ENCODE measurements at regions not wholly inside any gene's neighbourhood (a gene's known extent, or its start where the extent isn't known, plus 50 kb on each side); places are given as distances from the start of the nearest gene placed in this dataset.

GRCh38 chr2:43023791-43024514 lies 202.5 kb downstream of the ZFP36L2 start:
- DNase-seq: no peak

- no peak for DNase-seq
These were observed 203.5 kb downstream of the ZFP36L2 start for GRCh38 chr2:43022896-43023295.

- DNase-seq: peak in 50 of 56 donors; percentile 22 to 86 (median 64)
These were observed 204.5 kb downstream of the ZFP36L2 start for GRCh38 chr2:43021791-43022509.

- DNase-seq: no peak
These were observed 205.3 kb downstream of the ZFP36L2 start for GRCh38 chr2:43020990-43021669.

GRCh38 chr2:43020296-43020695 lies 206.1 kb downstream of the ZFP36L2 start:
- DNase-seq: no peak

- no peak for DNase-seq
These were observed 206.7 kb downstream of the ZFP36L2 start for GRCh38 chr2:43019536-43020183.

- no peak for DNase-seq
These were observed 207.4 kb downstream of the ZFP36L2 start for GRCh38 chr2:43019025-43019367.

GRCh38 chr2:43018179-43019024 lies 208.0 kb downstream of the ZFP36L2 start:
- DNase-seq: peak in 9 of 56 donors; percentile 16 to 49 (median 30)

- DNase-seq: no peak
These were observed 212.5 kb downstream of the ZFP36L2 start for GRCh38 chr2:43013821-43014345.

- DNase-seq: no peak
These were observed 213.4 kb downstream of the ZFP36L2 start for GRCh38 chr2:43012966-43013365.

GRCh38 chr2:43011158-43011491 lies 215.3 kb downstream of the ZFP36L2 start:
- no peak for DNase-seq

GRCh38 chr2:43010438-43011157 lies 215.8 kb downstream of the ZFP36L2 start:
- no peak for DNase-seq

GRCh38 chr2:43009448-43009847 lies 217.0 kb downstream of the ZFP36L2 start:
- DNase-seq: no peak

- no peak for DNase-seq
These were observed 216.0 kb upstream of the HAAO start for GRCh38 chr2:43008388-43008787.

GRCh38 chr2:43007901-43008300 lies 215.5 kb upstream of the HAAO start:
- DNase-seq: no peak

- DNase-seq: no peak
These were observed 214.6 kb upstream of the HAAO start for GRCh38 chr2:43006834-43007543.

- no peak for DNase-seq
These were observed 213.8 kb upstream of the HAAO start for GRCh38 chr2:43005975-43006833.

- DNase-seq: peak in 48 of 56 donors; percentile 17 to 81 (median 56)
These were observed 213.0 kb upstream of the HAAO start for GRCh38 chr2:43005245-43005974.

Data from nucleus accumbens (tissue), 56 donors.